ENCODE measurements at regions not wholly inside any gene's neighbourhood (a gene's known extent, or its start where the extent isn't known, plus 50 kb on each side); places are given as distances from the start of the nearest gene placed in this dataset.

GRCh38 chr7:118029826-118030422, 154.0 kb upstream of the LSM8 start:
- Histone ChIP-seq H3K27me3 (no peaks in the 10 kb centered on the region), H3K27ac (no peak overlapping the region), H3K4me1 (no peaks in the 10 kb centered on the region), H3K9me3 (no peaks in the 10 kb centered on the region), H3K36me3 (no peaks in the 10 kb centered on the region), H3K4me3 (no peak overlapping the region)
- DNase-seq, result no peak
- no peak for TF ChIP-seq POLR2A (IDR thresholded peaks at IDR 0.05)
- TF ChIP-seq CTCF (IDR thresholded peaks at IDR 0.05), result no peak

- TF ChIP-seq POLR2A (IDR thresholded peaks at IDR 0.05) (no peak), CTCF (IDR thresholded peaks at IDR 0.05) (no peak)
Measured at GRCh38 chr7:118033273-118033672, 150.7 kb upstream of the LSM8 start.

GRCh38 chr7:118039963-118040489, 143.9 kb upstream of the LSM8 start:
- H3K9me3 ChIP-seq, result no peaks in the 10 kb centered on the region
- no peak for DNase-seq
- no peaks in the 10 kb centered on the region for H3K27me3 ChIP-seq
- H3K4me1 ChIP-seq, result no peaks in the 10 kb centered on the region
- H3K36me3 ChIP-seq, result no peaks in the 10 kb centered on the region
- H3K27ac ChIP-seq, result no peak overlapping the region
- TF ChIP-seq CTCF (IDR thresholded peaks at IDR 0.05) (no peak), POLR2A (IDR thresholded peaks at IDR 0.05) (no peak)
- no peak overlapping the region for H3K4me3 ChIP-seq

More at GRCh38 chr7:118033273-118033672, 150.7 kb upstream of the LSM8 start:
- Histone ChIP-seq H3K4me3 (no peak overlapping the region), H3K9me3 (no peaks in the 10 kb centered on the region), H3K27ac (no peak overlapping the region), H3K27me3 (no peaks in the 10 kb centered on the region), H3K4me1 (no peaks in the 10 kb centered on the region), H3K36me3 (no peaks in the 10 kb centered on the region)
- DNase-seq, result no peak

GRCh38 chr7:118040562-118040961, 143.4 kb upstream of the LSM8 start:
- no peaks in the 10 kb centered on the region for H3K9me3 ChIP-seq
- no peak overlapping the region for H3K4me3 ChIP-seq
- no peaks in the 10 kb centered on the region for H3K27me3 ChIP-seq
- no peak for DNase-seq
- no peaks in the 10 kb centered on the region for H3K4me1 ChIP-seq
- no peaks in the 10 kb centered on the region for H3K36me3 ChIP-seq
- no peak overlapping the region for H3K27ac ChIP-seq
- no peak for TF ChIP-seq CTCF (IDR thresholded peaks at IDR 0.05)
- TF ChIP-seq POLR2A (IDR thresholded peaks at IDR 0.05), result no peak

GRCh38 chr7:118041251-118041878, 142.6 kb upstream of the LSM8 start:
- no peaks in the 10 kb centered on the region for H3K4me1 ChIP-seq
- TF ChIP-seq POLR2A (IDR thresholded peaks at IDR 0.05), result no peak
- no peak for TF ChIP-seq CTCF (IDR thresholded peaks at IDR 0.05)
- no peaks in the 10 kb centered on the region for H3K36me3 ChIP-seq
- no peak overlapping the region for H3K27ac ChIP-seq
- H3K4me3 ChIP-seq, result no peak overlapping the region
- no peaks in the 10 kb centered on the region for H3K9me3 ChIP-seq
- H3K27me3 ChIP-seq, result no peaks in the 10 kb centered on the region
- DNase-seq, result no peak
